MCF 10A (cell line): ENCODE measurements at regions not wholly inside any gene's neighbourhood (a gene's known extent, or its start where the extent isn't known, plus 50 kb on each side); places are given as distances from the start of the nearest gene placed in this dataset.

ENCODE experiments used
- BruUV-seq: library from RNA; stranded (reverse); fragments of 400-500 nt; replicated peaks from 2 replicates; lab custom pipeline; 2021; lab: Mats Ljungman, UMichigan
- CTCF ChIA-PET: fragments of 300-600 bp; sonication (Branson Sonifier 250); formaldehyde crosslinking; extraction: SDS; loops from one replicate; lab custom pipeline; 2021; ENCODE audit warnings: antibody characterized with exemption, inconsistent platforms; lab: Yijun Ruan, JAX
- POLR2A ChIA-PET: fragments of 300-600, 350-650 bp; sonication (Branson Sonifier 250); formaldehyde crosslinking; extraction: SDS; loops from one replicate; lab custom pipeline; 2020; ENCODE audit warnings: antibody characterized with exemption, inconsistent platforms; lab: Yijun Ruan, JAX
- DNase-seq: peaks from one replicate; pipeline ENCODE4 v3.0.0-alpha.2; 2018; ENCODE audit not compliant: unreplicated experiment
- H3K27ac Mint-ChIP-seq: one replicate; pipeline ENCODE4 v1.8.0; 2022; ENCODE audit warnings: mild to moderate bottlenecking, low read depth, mixed read lengths; ENCODE audit not compliant: unreplicated experiment
- H3K27me3 Mint-ChIP-seq: one replicate; pipeline ENCODE4 v1.8.0; 2022; ENCODE audit warnings: mixed read lengths; ENCODE audit not compliant: insufficient read depth, unreplicated experiment
- H3K36me3 Mint-ChIP-seq: one replicate; pipeline ENCODE4 v1.8.0; 2022; ENCODE audit warnings: mild to moderate bottlenecking, moderate library complexity, mixed read lengths; ENCODE audit not compliant: insufficient read depth, unreplicated experiment
- H3K4me1 Mint-ChIP-seq: one replicate; pipeline ENCODE4 v1.8.0; 2022; ENCODE audit warnings: mixed read lengths; ENCODE audit not compliant: insufficient read depth, unreplicated experiment
- H3K4me3 Mint-ChIP-seq: one replicate; pipeline ENCODE4 v1.8.0; 2022; ENCODE audit warnings: mild to moderate bottlenecking, moderate library complexity, mixed read lengths; ENCODE audit not compliant: unreplicated experiment
- H3K9me3 Mint-ChIP-seq: one replicate; pipeline ENCODE4 v1.8.0; 2022; ENCODE audit warnings: mixed read lengths; ENCODE audit not compliant: unreplicated experiment
- intact Hi-C: fragments of 100-400 bp; cut with micrococcal nuclease; formaldehyde crosslinking; loops from 2 replicates; pipeline ENCODE4 v1.14.1; 2022
- TF ChIP-seq, protein P1 (sequence below): fragments of 200-600 bp; IDR thresholded peaks from one replicate; pipeline ENCODE4 v1.8.0; 2022; ENCODE audit warnings: antibody characterized with exemption, mild to moderate bottlenecking; ENCODE audit not compliant: unreplicated experiment

GRCh38 chr21:16588433-16588860 lies 858.7 kb downstream of the USP25 start:
- no peak overlapping the region for H3K4me3 Mint-ChIP-seq
- no TSS peak for BruUV-seq
- no peaks in the 10 kb centered on the region for H3K36me3 Mint-ChIP-seq
- intact Hi-C loops, result loop anchor here (10.0 kb wide), 1 partner anchor 394 kb away; no protein-coding TSS in a partner anchor
- TF ChIP-seq, protein P1, sequence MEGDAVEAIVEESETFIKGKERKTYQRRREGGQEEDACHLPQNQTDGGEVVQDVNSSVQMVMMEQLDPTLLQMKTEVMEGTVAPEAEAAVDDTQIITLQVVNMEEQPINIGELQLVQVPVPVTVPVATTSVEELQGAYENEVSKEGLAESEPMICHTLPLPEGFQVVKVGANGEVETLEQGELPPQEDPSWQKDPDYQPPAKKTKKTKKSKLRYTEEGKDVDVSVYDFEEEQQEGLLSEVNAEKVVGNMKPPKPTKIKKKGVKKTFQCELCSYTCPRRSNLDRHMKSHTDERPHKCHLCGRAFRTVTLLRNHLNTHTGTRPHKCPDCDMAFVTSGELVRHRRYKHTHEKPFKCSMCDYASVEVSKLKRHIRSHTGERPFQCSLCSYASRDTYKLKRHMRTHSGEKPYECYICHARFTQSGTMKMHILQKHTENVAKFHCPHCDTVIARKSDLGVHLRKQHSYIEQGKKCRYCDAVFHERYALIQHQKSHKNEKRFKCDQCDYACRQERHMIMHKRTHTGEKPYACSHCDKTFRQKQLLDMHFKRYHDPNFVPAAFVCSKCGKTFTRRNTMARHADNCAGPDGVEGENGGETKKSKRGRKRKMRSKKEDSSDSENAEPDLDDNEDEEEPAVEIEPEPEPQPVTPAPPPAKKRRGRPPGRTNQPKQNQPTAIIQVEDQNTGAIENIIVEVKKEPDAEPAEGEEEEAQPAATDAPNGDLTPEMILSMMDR, result no peak
- no peaks in the 10 kb centered on the region for H3K27me3 Mint-ChIP-seq
- ChIA-PET CTCF (interaction anchor here (0.7 kb wide), 1 partner anchor 146 kb away, joined by 4 read pairs; no protein-coding TSS in a partner anchor), POLR2A (interaction anchor here (0.7 to 2.6 kb wide), 3 partner anchors 10 to 130 kb away, joined by 3 to 16 read pairs (median 4); no protein-coding TSS in a partner anchor)
- H3K9me3 Mint-ChIP-seq, result no peaks in the 10 kb centered on the region
- H3K4me1 Mint-ChIP-seq, result peaks cover 4% of the 10 kb centered on the region
- DNase-seq, result peak; percentile 79
- no peak overlapping the region for H3K27ac Mint-ChIP-seq

- ChIA-PET CTCF (interaction anchor here (0.6 to 1.0 kb wide), 3 partner anchors 19 to 720 kb away, joined by 3 to 4 read pairs (median 3); no protein-coding TSS in a partner anchor), POLR2A (interaction anchor here (0.5 to 0.8 kb wide), 6 partner anchors 9 to 329 kb away, joined by 3 to 4 read pairs (median 4); no protein-coding TSS in a partner anchor)
- TF ChIP-seq, protein P1, result no peak
- Mint-ChIP-seq H3K9me3 (no peaks in the 10 kb centered on the region), H3K27ac (no peak overlapping the region), H3K36me3 (no peaks in the 10 kb centered on the region), H3K4me1 (no peaks in the 10 kb centered on the region), H3K4me3 (no peak overlapping the region), H3K27me3 (no peaks in the 10 kb centered on the region)
- BruUV-seq, result no TSS peak
- intact Hi-C loops, result loop anchor here (10.0 kb wide), 1 partner anchor 394 kb away; no protein-coding TSS in a partner anchor
- no peak for DNase-seq
Measured at GRCh38 chr21:16589006-16589898, 859.5 kb downstream of the USP25 start.

DNA sequence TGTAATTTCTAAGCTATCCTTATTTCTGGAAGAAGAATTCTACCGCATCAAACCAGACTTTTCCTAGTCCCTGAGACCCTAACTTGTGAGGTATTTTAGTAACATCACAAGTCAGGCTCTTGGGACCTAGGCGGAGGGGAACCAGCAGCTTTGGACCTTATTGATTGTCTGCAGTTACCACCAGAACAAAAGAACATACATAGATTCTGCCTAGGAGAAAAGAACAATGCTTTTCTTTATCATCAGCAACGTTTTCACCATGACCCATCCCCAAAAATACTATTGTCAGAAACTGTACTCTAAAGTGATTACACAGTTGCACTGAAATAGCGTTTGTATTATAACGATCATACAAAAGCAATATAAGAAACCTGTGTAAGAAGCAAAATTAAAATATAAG lies 860.4 kb downstream of the USP25 start:
- BruUV-seq, result no TSS peak
- intact Hi-C loops, result no loop called here
- H3K27me3 Mint-ChIP-seq, result no peaks in the 10 kb centered on the region
- no peaks in the 10 kb centered on the region for H3K36me3 Mint-ChIP-seq
- CTCF ChIA-PET, result interaction anchor here (1.0 kb wide), 1 partner anchor 18 kb away, joined by 3 read pairs; no protein-coding TSS in a partner anchor
- TF ChIP-seq, protein P1, result no peak
- no peak overlapping the region for H3K4me3 Mint-ChIP-seq
- no peak for DNase-seq
- no peaks in the 10 kb centered on the region for H3K4me1 Mint-ChIP-seq
- H3K9me3 Mint-ChIP-seq, result no peaks in the 10 kb centered on the region
- H3K27ac Mint-ChIP-seq, result no peak overlapping the region
- POLR2A ChIA-PET, result interaction anchor here (0.6 to 0.8 kb wide), 2 partner anchors 10 to 323 kb away, joined by 3 read pairs; no protein-coding TSS in a partner anchor
